HG03469 (cell line): ENCODE measurements at regions not wholly inside any gene's neighbourhood (a gene's known extent, or its start where the extent isn't known, plus 50 kb on each side); places are given as distances from the start of the nearest gene placed in this dataset.

Experiments used
- ATAC-seq: cut with Tn5 transposase; IDR thresholded peaks from one replicate; pipeline ENCODE4 v1.9.1; 2021; ENCODE audit warnings: mild to moderate bottlenecking, moderate library complexity, moderate number of reproducible peaks; ENCODE audit not compliant: unreplicated experiment

GRCh38 chr1:116819081-116819480 is 64.9 kb downstream of the CD2 start:
- ATAC-seq, result no peak

GRCh38 chr1:116820369-116820768 is 66.1 kb downstream of the CD2 start:
- ATAC-seq, result no peak

DNA sequence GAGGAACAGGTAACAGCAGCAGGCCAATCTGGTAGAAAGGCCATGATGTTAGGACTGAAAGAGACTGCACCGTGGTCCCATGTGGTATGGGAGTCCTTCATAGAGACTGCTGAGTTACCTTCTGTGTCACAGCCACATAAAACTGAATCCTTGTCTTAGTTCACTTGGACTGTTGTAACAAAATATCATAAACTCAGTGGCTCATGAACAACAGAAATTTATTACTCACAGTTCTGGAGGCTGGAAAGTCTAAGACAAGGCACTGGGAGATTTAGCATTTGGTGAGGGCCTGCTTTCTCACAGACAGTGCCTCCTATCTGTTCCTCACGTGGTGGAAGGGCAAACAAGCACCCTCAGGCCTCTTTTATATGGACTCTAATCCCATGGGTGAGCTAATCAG is 67.5 kb downstream of the CD2 start:
- no peak for ATAC-seq

DNA sequence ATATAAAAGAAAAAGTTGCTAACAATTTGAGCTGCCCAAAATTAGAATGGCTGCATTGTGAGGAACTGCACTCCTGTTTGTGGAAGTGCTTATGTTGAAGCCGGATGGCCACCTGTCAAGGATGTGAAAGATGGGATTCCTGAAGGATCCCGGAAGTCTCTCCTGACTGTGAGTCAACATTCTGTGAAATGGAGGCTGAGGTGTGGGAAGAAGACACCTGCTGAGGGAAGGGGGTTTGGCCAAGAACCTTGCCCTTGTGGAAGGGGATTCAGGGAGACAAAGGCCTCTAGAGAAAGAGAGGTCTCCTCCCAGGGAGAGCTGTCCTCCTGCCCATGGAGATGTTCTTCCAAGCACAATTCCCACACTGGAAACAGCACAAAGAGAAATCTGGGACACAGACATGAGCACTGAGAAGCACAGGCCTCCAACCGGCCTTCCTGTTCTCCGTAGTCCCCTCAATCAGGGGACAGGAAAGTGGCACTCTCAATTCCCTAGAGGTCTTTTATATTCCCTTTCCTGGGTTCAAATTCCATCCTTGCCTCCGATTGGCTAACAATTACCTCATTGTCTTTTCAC is 70.5 kb downstream of the CD2 start:
- ATAC-seq, result no peak

- no peak for ATAC-seq
These were observed 71.0 kb downstream of the CD2 start for GRCh38 chr1:116825207-116825719.

DNA sequence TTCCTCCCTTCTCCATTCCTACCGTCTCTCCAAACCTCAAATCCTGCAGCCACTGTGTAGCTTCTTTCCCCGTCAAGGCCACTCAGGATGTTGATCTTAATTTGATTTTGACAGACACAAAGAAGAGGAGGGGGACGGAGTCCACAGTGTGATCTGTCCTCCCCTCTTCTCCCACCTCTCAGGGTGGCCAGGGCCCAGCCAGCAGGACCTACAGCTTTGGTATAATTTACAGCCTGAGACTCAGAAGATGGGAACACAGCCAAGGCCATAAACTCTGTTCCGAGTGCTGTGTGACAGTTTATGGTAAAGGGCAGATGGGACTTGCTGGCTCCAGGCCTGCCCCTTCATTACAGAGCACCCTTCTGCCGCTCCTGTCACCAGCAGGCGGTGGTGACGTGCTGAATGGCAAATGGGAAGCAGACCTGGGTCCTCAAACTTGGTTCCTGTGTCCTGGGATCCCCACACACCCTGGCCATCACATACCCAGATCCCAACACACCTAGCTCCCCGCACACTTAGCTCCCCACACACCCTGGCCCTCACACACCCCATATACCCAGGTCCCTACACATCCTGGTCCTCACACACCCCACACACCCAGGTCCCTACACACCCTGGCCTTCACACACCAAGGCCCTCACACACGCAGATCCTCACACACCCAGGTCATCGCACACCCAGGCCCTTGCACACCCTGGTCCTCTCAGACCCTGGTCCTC is 71.6 kb downstream of the CD2 start:
- no peak for ATAC-seq

DNA sequence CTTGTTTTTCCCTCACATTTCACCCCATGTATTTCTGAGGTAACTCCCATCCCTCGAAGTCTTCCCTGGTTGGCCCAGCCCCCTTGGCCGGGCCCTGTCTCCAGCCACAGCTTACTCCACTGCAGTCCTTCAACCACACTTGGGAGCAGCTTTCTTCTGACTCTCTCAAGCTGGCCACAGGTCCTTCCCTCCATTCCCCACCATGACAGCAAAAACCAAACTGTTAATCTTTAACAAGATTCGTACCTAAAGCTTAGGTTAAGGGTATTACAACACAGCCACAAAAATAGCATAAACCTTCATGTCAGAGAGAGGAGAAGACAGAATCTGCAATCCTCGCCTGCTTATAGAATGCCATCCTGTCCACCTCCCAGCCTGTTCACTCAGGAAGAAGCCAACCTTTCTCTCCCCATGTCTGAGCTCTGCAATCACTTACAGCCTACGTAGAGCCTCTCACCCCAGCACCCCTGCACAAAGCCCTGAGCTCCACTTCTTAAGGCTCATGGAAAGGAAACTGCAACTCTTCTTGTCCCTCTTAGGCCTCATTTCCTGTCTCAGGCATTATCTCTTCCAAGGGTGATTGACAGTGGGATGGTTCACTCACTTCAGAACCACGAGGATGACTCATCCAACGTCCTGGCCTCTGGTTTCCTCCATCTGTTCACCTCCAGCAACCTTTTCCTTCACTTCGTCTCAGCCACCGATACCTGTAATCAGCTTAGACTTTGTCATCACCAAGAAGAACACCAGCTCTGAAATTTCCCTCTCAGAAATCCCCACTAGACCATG is 72.8 kb downstream of the CD2 start:
- peak; percentile 72 for ATAC-seq

DNA sequence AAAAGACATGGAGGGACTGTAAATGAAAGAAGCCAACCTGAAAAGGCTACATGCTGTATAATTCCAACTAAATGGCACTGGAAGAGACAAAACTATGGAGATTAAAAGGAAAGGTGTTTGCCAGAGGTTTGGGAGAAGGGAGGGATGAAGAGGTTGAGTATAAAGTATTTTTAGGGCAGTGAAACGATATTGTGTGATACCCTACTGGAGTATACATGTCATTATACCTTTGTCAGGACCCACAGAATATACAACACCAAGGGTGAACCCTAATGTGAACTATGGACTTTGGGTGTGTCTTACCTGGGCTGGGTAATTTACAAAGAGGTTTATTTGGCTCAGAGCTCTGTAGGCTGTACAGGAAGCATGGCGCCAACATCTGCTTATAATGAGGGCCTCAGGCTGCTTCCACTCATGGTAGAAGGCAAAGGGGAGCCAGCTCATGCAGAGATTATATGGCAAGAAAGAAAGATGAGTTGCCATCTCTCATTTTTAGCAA is 73.4 kb downstream of the CD2 start:
- ATAC-seq, result no peak

GRCh38 chr1:116832308-116832931 is 77.3 kb upstream of the PTGFRN start:
- ATAC-seq, result no peak

DNA sequence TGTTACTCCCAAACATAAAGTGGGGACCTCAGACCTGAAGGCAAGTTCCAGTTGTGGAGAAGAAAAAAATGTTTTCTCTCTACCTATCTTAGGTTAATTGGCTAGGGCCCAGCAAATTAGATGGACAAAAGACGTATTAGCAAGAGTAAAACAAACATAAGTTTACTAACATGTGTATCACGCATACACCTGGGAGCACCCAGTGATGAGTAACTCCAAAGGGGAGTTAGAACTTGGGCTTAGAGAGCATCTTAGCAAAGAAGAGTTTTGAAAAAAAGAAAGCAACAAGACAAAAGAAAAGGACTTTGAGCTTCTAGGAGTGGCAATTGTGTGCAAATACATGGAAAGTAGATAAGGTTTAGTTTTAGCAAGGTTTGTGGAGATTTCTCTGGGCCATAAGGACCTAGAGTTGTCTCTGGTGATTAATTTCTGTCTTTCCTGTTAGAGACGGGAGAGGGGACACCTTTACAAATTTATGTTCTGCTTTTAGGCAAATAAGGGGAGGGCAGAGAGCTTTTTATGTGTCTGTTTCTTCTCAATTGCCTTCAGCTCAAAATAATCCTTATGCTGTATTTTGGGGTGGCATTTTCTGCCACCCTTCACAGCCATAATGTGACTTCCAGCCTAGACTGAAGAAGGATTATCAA is 76.7 kb upstream of the PTGFRN start:
- ATAC-seq, result no peak

GRCh38 chr1:116833718-116834117 is 76.0 kb upstream of the PTGFRN start:
- no peak for ATAC-seq

- no peak for ATAC-seq
These were observed 75.1 kb upstream of the PTGFRN start for GRCh38 chr1:116834595-116834994.

DNA sequence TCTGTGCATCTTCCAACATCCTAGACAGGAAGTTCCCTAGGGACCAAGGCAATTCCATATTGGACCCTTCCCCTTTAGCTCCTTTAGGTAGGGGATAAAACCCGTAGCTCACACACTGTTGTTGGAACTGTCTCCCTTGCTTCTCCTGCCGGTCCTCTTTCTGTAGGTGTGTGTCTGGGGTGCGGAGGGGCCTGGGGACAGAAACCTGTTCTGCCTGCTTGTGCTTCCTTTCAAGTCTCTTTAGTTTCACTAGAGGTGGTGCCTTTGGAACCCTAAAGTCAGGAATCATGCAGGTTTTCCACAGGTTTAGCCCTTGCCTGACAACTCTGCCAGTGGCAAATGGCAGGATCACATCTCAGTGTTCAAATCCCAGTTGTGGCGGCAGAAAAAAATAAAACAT is 74.6 kb upstream of the PTGFRN start:
- no peak for ATAC-seq

- no peak for ATAC-seq
These were observed 73.6 kb upstream of the PTGFRN start for GRCh38 chr1:116836099-116836498.

DNA sequence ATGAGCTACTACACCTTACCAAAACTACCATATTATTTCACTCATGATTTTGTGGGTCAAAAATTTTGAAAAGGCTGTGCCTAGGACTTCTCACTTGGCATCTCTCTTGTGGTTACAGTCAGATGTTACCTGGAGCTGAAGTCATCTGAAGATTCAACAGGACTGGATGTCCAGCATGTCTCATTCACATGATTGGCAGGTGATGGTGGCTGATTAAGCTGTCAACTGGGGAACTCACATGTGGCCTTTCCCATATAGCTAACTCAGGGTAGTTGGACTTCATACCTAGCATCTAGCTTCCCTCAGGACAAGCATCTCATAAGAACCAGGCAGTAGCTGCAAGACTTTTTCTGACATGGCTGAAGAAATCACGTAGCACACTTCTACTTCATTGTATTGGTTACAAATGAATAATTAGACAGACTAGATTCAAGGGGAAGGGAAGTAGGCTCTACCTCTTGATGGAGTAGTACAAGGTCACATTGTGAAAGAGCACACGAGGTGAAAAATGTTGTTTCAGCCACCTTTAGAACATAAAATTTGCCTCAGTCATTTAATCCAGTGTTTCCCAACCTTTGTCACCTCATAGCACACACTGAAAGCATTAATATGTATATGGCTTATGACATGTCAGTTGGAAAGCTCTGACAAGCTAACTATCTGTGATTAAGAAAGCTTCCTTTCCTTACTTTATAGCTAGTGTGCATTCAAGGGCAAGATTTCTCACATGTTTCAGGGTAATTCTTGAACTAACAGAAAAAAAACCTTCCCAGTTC is 68.0 kb upstream of the PTGFRN start:
- no peak for ATAC-seq

DNA sequence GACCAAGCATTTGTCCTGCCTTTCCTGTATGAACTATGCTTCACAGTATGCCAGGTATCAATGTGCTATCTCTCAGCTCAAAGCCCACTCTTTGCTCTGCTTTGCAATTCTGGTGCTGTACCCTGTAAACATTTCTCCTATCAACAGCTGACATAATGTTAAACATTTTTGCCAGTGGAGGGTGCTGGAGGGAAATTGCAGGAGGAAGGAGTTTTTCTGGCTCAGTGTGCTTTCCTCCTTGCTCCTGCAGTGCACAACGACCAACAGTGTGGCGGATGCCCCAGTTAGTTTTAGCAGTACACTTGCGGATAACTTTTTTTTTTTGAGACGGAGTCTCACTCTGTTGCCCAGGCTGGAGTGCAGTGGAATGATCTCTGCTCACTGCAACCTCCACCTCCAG is 67.1 kb upstream of the PTGFRN start:
- ATAC-seq, result no peak

DNA sequence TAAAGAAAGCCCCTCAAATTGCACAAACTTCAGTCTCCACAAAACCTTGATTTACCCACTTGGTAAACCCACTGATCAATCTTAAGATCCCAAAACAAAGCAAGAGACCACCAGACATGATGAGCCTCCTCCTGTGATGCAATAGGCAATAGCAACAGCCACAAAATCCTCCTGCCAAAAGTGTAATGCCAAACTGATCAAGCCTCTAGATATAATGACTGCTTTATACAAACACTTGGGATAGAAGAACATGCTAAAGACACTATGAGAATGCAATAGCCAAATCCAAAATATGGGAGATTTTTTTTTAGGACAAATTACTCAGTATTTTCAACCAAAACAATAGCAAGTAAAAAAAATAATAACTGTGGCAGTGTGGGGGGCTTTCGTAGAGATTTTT is 64.9 kb upstream of the PTGFRN start:
- ATAC-seq, result no peak

DNA sequence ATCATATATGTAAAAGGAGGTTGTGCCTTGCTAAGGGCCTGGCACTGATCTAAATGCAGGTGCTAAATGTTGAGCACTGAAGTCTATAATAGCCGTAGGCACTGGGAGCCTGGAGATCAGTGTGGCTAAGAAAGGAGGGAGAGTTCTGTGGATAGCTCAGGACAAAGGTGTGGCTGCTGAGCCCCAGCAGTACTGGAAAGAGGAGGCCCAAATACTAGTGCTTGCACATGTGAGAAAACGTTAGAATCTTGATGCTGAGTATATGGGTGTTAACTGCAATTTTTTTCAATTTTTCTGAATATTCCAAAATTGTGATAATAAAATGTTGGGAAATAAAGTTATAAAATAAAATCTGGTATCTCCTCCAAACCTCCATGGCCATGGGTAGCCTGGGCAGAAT is 62.5 kb upstream of the PTGFRN start:
- no peak for ATAC-seq

GRCh38 chr1:116847688-116848531 is 61.8 kb upstream of the PTGFRN start:
- no peak for ATAC-seq
